Hematopoietic multipotent progenitor cell treated with erythropoietin and hydrocortisone succinate and interleukin-3 and kit ligand, for 6 days (in vitro differentiated cells): ENCODE measurements at regions not wholly inside any gene's neighbourhood (a gene's known extent, or its start where the extent isn't known, plus 50 kb on each side); places are given as distances from the start of the nearest gene placed in this dataset.
"Not testable (repeated sequence)": the region's sequence is repeated elsewhere in the genome, so short reads cannot be mapped to it uniquely, and the experiment has no call there.

ENCODE experiments used
- DNase-seq: peaks from one replicate; pipeline ENCODE4 v3.0.0-alpha.2; 2015

- DNase-seq, result no peak
Observed at GRCh38 chr2:60226943-60227342, 326.5 kb downstream of the BCL11A start.

- DNase-seq, result no peak
Observed at GRCh38 chr2:60226191-60226590, 327.3 kb downstream of the BCL11A start.

GRCh38 chr2:60223859-60224258 is 329.6 kb downstream of the BCL11A start:
- DNase-seq, result no peak

GRCh38 chr2:60221098-60221497 is 332.4 kb downstream of the BCL11A start:
- DNase-seq, result no peak

GRCh38 chr2:60219536-60219935 is 333.9 kb downstream of the BCL11A start:
- no peak for DNase-seq

- no peak for DNase-seq
Observed at GRCh38 chr2:60216452-60216995, 336.9 kb downstream of the BCL11A start.

GRCh38 chr2:60215386-60215901 is 338.0 kb downstream of the BCL11A start:
- no peak for DNase-seq

GRCh38 chr2:60214626-60214875 is 338.9 kb downstream of the BCL11A start:
- no peak for DNase-seq

GRCh38 chr2:60213865-60214625 is 339.4 kb downstream of the BCL11A start:
- DNase-seq, result no peak

GRCh38 chr2:60212181-60212945 is 341.1 kb downstream of the BCL11A start:
- DNase-seq, result no peak

GRCh38 chr2:60189006-60189405 is 364.4 kb downstream of the BCL11A start:
- not testable (repeated sequence) for DNase-seq

- no peak for DNase-seq
Observed at GRCh38 chr2:60175290-60175689, 378.2 kb downstream of the BCL11A start.

GRCh38 chr2:60174146-60174545 is 379.3 kb downstream of the BCL11A start:
- DNase-seq, result no peak

GRCh38 chr2:60172801-60173200 is 380.7 kb downstream of the BCL11A start:
- DNase-seq, result no peak

GRCh38 chr2:60170272-60170671 is 383.2 kb downstream of the BCL11A start:
- no peak for DNase-seq

GRCh38 chr2:60168247-60168646 is 385.2 kb downstream of the BCL11A start:
- no peak for DNase-seq

- DNase-seq, result no peak
Observed at GRCh38 chr2:60167089-60167488, 386.4 kb downstream of the BCL11A start.

GRCh38 chr2:60163691-60164090 is 389.8 kb downstream of the BCL11A start:
- no peak for DNase-seq

- peak; percentile 7 for DNase-seq
Observed at GRCh38 chr2:60159519-60159918, 393.9 kb downstream of the BCL11A start.

GRCh38 chr2:60158262-60158661 is 395.2 kb downstream of the BCL11A start:
- no peak for DNase-seq

- no peak for DNase-seq
Observed at GRCh38 chr2:60157283-60157682, 396.2 kb downstream of the BCL11A start.

- no peak for DNase-seq
Observed at GRCh38 chr2:60154142-60154541, 399.3 kb downstream of the BCL11A start.

- DNase-seq, result peak; percentile 80
Observed at GRCh38 chr2:60152226-60152833, 401.1 kb downstream of the BCL11A start.

GRCh38 chr2:60149176-60149575 is 404.3 kb downstream of the BCL11A start:
- no peak for DNase-seq
